GM12878 (cell line): ENCODE measurements at regions not wholly inside any gene's neighbourhood (a gene's known extent, or its start where the extent isn't known, plus 50 kb on each side); places are given as distances from the start of the nearest gene placed in this dataset.

ENCODE experiments used
- ATAC-seq: fragments of 200-7000 bp; cut with Tn5 transposase; 3 replicates; pipeline ENCODE4 v1.9.1; 2020; ENCODE audit warnings: mild to moderate bottlenecking, moderate library complexity
- BruUV-seq: library from RNA; stranded (reverse); fragments of 400-500 nt; replicated peaks from 2 replicates; lab custom pipeline; 2021; lab: Mats Ljungman, UMichigan
- CTCF ChIA-PET: fragments of 300-600 bp; sonication (Branson Sonifier 250); formaldehyde crosslinking; extraction: SDS; loops from one replicate; lab custom pipeline; 2021; ENCODE audit warnings: inconsistent platforms; lab: Yijun Ruan, JAX
- POLR2A ChIA-PET: fragments of 350-600 bp; formaldehyde crosslinking; extraction: SDS; loops from one replicate; lab custom pipeline; 2021; ENCODE audit warnings: inconsistent platforms; lab: Charles Lee
- RAD21 ChIA-PET: fragments of 300-600 bp; sonication (Branson Sonifier 250); formaldehyde crosslinking; loops from one replicate; lab custom pipeline; 2023; ENCODE audit warnings: antibody characterized with exemption; ENCODE audit not compliant: unreplicated experiment; lab: Charles Lee
- SMC1A ChIA-PET: fragments of 300-600 bp; sonication (Branson Sonifier 250); formaldehyde crosslinking; loops from one replicate; lab custom pipeline; 2023; ENCODE audit not compliant: unreplicated experiment, uncharacterized antibody; lab: Charles Lee
- DNase-seq: peaks from one replicate; pipeline ENCODE4 v3.0.0-alpha.2; 2011; ENCODE audit warnings: low read depth, low spot score
- FAIRE-seq: peaks from 3 replicates; lab custom pipeline; 2011; peaks lifted over from hg19 to GRCh38; lab: Jason Lieb, UNC
- H2AFZ ChIP-seq: 2 replicates; pipeline ENCODE4 v1.6.0; 2011; ENCODE audit warnings: low read depth, low read length, control low read depth; ENCODE audit not compliant: control insufficient read depth
- H3K27ac ChIP-seq: 2 replicates; pipeline ENCODE4 v1.5.1; 2011; ENCODE audit warnings: control low read depth; ENCODE audit not compliant: control insufficient read depth, insufficient read depth
- H3K27me3 ChIP-seq, 2 experiments: replicated peaks in 1 of 2; 2 replicates each; pipeline versions ENCODE4 v1.6.0 to v1.6.1; 2011; ENCODE audit warnings: low read length in 1 of 2; ENCODE audit not compliant: control insufficient read depth in 2 of 2, insufficient read depth in 2 of 2
- H3K36me3 ChIP-seq, 2 experiments: 2 replicates each; pipeline ENCODE4 v1.5.1; 2011; ENCODE audit warnings: low read length in 1 of 2; ENCODE audit not compliant: control insufficient read depth in 2 of 2, insufficient read depth in 2 of 2
- H3K4me1 ChIP-seq: 2 replicates; pipeline ENCODE4 v1.6.1; 2011; ENCODE audit warnings: mild to moderate bottlenecking, low read length, moderate library complexity, mixed read lengths; ENCODE audit not compliant: control insufficient read depth, insufficient read depth
- H3K4me2 ChIP-seq: 2 replicates; pipeline ENCODE4 v1.6.0; 2011; ENCODE audit warnings: control low read depth; ENCODE audit not compliant: control insufficient read depth, insufficient read depth
- H3K4me3 ChIP-seq: fragments of 200-600 bp; sonication (generic); 2 replicates; pipeline ENCODE4 v1.5.1; 2016
- H3K79me2 ChIP-seq: 2 replicates; pipeline ENCODE4 v1.6.0; 2011; ENCODE audit warnings: low read length; ENCODE audit not compliant: control insufficient read depth, insufficient read depth
- H3K9ac ChIP-seq: 2 replicates; pipeline ENCODE4 v1.8.0; 2011; ENCODE audit warnings: low read length, control low read depth, mixed read lengths; ENCODE audit not compliant: control insufficient read depth, insufficient read depth
- H3K9me3 ChIP-seq: replicated peaks from 3 replicates; pipeline ENCODE4 v1.5.1; 2011; ENCODE audit warnings: mild to moderate bottlenecking, low read length; ENCODE audit not compliant: control insufficient read depth, insufficient read depth
- H4K20me1 ChIP-seq: 2 replicates; pipeline ENCODE4 v1.6.0; 2011; ENCODE audit not compliant: control insufficient read depth, insufficient read depth
- ATF7 ChIP-seq: fragments of 450-650 bp; IDR thresholded peaks from 2 replicates; pipeline ENCODE4 v1.6.1; 2016; ENCODE audit warnings: low read depth, mild to moderate bottlenecking
- EZH2 ChIP-seq: IDR thresholded peaks from 2 replicates; pipeline ENCODE4 v1.6.1; 2012; ENCODE audit warnings: low read depth, mild to moderate bottlenecking, control low read depth, inconsistent platforms, low read length, borderline replicate concordance; ENCODE audit not compliant: control insufficient read depth
- FOXM1 ChIP-seq: IDR thresholded peaks from 2 replicates; pipeline ENCODE4 v1.6.1; 2012; ENCODE audit warnings: low read depth, mild to moderate bottlenecking, inconsistent platforms, low read length, moderate library complexity
- HDAC2 ChIP-seq: fragments of 200-600 bp; sonication (generic); IDR thresholded peaks from 2 replicates; pipeline ENCODE4 v1.6.1; 2017
- MTA2 ChIP-seq: fragments of 450-650 bp; IDR thresholded peaks from 2 replicates; pipeline ENCODE4 v1.6.1; 2016; ENCODE audit warnings: low read depth, mild to moderate bottlenecking, moderate library complexity
- NFIC ChIP-seq: IDR thresholded peaks from 2 replicates; pipeline ENCODE4 v1.6.1; 2012; ENCODE audit warnings: low read depth, mild to moderate bottlenecking, inconsistent platforms, low read length, moderate library complexity
- NR2F1 ChIP-seq: fragments of 450-650 bp; conservative IDR thresholded peaks from 2 replicates; pipeline ENCODE4 v1.6.1; 2017; ENCODE audit warnings: mild to moderate bottlenecking
- SREBF1 ChIP-seq: IDR thresholded peaks from 2 replicates; pipeline ENCODE4 v1.6.1; 2012; ENCODE audit warnings: mild to moderate bottlenecking, low read length
- TCF3 ChIP-seq: IDR thresholded peaks from 2 replicates; pipeline ENCODE4 v1.6.1; 2012; ENCODE audit warnings: low read depth, mild to moderate bottlenecking, low read length, borderline replicate concordance; ENCODE audit not compliant: insufficient read depth
- YY1 ChIP-seq: IDR thresholded peaks from 2 replicates; pipeline ENCODE4 v1.6.1; 2011; ENCODE audit warnings: low read depth, mild to moderate bottlenecking, low read length
- ZBED1 ChIP-seq: IDR thresholded peaks from 2 replicates; pipeline ENCODE4 v1.6.1; 2016; ENCODE audit warnings: borderline replicate concordance
- ZNF622 ChIP-seq: fragments of 450-650 bp; IDR thresholded peaks from 2 replicates; pipeline ENCODE4 v1.6.1; 2017; ENCODE audit warnings: mild to moderate bottlenecking, inconsistent platforms
- ZSCAN29 ChIP-seq: fragments of 450-650 bp; IDR thresholded peaks from 2 replicates; pipeline ENCODE4 v1.6.1; 2017; ENCODE audit warnings: mild to moderate bottlenecking, moderate library complexity
- WGBS: methylation state at CpG from one replicate; pipeline ENCODE4 v1.1.6; 2016; ENCODE audit warnings: low lambda C conversion rate; ENCODE audit not compliant: insufficient replicate concordance, insufficient coverage; ENCODE audit errors: missing lambda C conversion rate; 5-methylcytosine and 5-hydroxymethylcytosine counted together
- in situ Hi-C: fragments of 300-500 bp; cut with MboI; formaldehyde crosslinking; loops from 9 replicates; pipeline ENCODE4 v1.14.3; 2018; ENCODE audit warnings: mixed read lengths
- intact Hi-C: fragments of 100-400 bp; cut with micrococcal nuclease; formaldehyde crosslinking; loops from one replicate; pipeline ENCODE4 v1.14.2; 2022; ENCODE audit not compliant: unreplicated experiment
- TF ChIP-seq, protein P1 (sequence below): fragments of 450-650 bp; conservative IDR thresholded peaks from 2 replicates; pipeline ENCODE4 v1.6.1; 2017; ENCODE audit warnings: mild to moderate bottlenecking, moderate library complexity
- TF ChIP-seq, protein P2 (sequence below): fragments of 450-650 bp; IDR thresholded peaks from 2 replicates; pipeline ENCODE4 v1.6.1; 2016; ENCODE audit warnings: mild to moderate bottlenecking, moderate library complexity, borderline replicate concordance
- TF ChIP-seq, protein P3 (sequence below): fragments of 450-650 bp; IDR thresholded peaks from 2 replicates; pipeline ENCODE4 v1.6.1; 2017; ENCODE audit warnings: mild to moderate bottlenecking, moderate library complexity

DNA sequence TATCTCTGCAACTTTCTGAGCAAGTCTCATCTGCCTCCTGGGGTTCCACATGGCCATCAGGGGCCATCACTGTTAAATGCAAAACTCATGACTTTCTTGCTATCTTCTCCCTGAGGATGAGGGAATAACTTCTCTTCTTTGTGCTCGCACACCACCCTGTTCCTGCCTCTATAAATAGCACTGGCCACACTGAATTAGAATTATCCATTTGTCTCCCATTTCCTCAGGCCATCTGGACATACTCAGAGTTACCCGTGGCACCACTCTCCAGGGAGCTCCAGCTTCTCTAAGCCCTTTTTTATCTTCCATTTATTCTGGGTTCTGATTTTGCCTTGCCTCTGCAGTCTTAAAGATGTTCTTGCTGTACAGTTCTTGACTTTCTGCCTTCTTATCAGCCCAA lies 72.8 kb upstream of the ECI2 start:
- Histone ChIP-seq H3K4me2 (no peak overlapping the region), H3K9ac (no peak overlapping the region), H3K36me3 (no peaks in the 10 kb centered on the region), H3K27me3 (no peaks in the 10 kb centered on the region), H3K4me1 (no peaks in the 10 kb centered on the region), H4K20me1 (no peaks in the 10 kb centered on the region), H3K4me3 (no peak overlapping the region), H2AFZ (no peak overlapping the region), H3K79me2 (no peaks in the 10 kb centered on the region), H3K27ac (no peak overlapping the region), H3K9me3 (no peaks in the 10 kb centered on the region; the same call in 2 of the 3 replicates)
- ChIA-PET POLR2A (no interaction called here), SMC1A (no interaction called here), CTCF (no interaction called here), RAD21 (no interaction called here)
- in situ Hi-C loops: no loop called here
- no TSS peak for BruUV-seq
- no peak for ATAC-seq
- no peak for DNase-seq
- intact Hi-C loops: no loop called here
- 42% methylated on average over 2 of the region's 2 CpGs for WGBS
- no peak for FAIRE-seq
- TF ChIP-seq EZH2: no peak
- TF ChIP-seq, protein P1, sequence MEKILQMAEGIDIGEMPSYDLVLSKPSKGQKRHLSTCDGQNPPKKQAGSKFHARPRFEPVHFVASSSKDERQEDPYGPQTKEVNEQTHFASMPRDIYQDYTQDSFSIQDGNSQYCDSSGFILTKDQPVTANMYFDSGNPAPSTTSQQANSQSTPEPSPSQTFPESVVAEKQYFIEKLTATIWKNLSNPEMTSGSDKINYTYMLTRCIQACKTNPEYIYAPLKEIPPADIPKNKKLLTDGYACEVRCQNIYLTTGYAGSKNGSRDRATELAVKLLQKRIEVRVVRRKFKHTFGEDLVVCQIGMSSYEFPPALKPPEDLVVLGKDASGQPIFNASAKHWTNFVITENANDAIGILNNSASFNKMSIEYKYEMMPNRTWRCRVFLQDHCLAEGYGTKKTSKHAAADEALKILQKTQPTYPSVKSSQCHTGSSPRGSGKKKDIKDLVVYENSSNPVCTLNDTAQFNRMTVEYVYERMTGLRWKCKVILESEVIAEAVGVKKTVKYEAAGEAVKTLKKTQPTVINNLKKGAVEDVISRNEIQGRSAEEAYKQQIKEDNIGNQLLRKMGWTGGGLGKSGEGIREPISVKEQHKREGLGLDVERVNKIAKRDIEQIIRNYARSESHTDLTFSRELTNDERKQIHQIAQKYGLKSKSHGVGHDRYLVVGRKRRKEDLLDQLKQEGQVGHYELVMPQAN: no peak
- TF ChIP-seq ATF7: no peak
- no peak for TF ChIP-seq YY1
- no peak for TF ChIP-seq NR2F1
- TF ChIP-seq HDAC2: no peak
- TF ChIP-seq NFIC: no peak
- TF ChIP-seq, protein P2, sequence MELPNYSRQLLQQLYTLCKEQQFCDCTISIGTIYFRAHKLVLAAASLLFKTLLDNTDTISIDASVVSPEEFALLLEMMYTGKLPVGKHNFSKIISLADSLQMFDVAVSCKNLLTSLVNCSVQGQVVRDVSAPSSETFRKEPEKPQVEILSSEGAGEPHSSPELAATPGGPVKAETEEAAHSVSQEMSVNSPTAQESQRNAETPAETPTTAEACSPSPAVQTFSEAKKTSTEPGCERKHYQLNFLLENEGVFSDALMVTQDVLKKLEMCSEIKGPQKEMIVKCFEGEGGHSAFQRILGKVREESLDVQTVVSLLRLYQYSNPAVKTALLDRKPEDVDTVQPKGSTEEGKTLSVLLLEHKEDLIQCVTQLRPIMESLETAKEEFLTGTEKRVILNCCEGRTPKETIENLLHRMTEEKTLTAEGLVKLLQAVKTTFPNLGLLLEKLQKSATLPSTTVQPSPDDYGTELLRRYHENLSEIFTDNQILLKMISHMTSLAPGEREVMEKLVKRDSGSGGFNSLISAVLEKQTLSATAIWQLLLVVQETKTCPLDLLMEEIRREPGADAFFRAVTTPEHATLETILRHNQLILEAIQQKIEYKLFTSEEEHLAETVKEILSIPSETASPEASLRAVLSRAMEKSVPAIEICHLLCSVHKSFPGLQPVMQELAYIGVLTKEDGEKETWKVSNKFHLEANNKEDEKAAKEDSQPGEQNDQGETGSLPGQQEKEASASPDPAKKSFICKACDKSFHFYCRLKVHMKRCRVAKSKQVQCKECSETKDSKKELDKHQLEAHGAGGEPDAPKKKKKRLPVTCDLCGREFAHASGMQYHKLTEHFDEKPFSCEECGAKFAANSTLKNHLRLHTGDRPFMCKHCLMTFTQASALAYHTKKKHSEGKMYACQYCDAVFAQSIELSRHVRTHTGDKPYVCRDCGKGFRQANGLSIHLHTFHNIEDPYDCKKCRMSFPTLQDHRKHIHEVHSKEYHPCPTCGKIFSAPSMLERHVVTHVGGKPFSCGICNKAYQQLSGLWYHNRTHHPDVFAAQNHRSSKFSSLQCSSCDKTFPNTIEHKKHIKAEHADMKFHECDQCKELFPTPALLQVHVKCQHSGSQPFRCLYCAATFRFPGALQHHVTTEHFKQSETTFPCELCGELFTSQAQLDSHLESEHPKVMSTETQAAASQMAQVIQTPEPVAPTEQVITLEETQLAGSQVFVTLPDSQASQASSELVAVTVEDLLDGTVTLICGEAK: no peak
- TF ChIP-seq TCF3: no peak
- no peak for TF ChIP-seq ZBED1
- no peak for TF ChIP-seq FOXM1
- no peak for TF ChIP-seq ZNF622
- no peak for TF ChIP-seq ZSCAN29
- no peak for TF ChIP-seq MTA2
- TF ChIP-seq SREBF1: no peak
- TF ChIP-seq, protein P3, sequence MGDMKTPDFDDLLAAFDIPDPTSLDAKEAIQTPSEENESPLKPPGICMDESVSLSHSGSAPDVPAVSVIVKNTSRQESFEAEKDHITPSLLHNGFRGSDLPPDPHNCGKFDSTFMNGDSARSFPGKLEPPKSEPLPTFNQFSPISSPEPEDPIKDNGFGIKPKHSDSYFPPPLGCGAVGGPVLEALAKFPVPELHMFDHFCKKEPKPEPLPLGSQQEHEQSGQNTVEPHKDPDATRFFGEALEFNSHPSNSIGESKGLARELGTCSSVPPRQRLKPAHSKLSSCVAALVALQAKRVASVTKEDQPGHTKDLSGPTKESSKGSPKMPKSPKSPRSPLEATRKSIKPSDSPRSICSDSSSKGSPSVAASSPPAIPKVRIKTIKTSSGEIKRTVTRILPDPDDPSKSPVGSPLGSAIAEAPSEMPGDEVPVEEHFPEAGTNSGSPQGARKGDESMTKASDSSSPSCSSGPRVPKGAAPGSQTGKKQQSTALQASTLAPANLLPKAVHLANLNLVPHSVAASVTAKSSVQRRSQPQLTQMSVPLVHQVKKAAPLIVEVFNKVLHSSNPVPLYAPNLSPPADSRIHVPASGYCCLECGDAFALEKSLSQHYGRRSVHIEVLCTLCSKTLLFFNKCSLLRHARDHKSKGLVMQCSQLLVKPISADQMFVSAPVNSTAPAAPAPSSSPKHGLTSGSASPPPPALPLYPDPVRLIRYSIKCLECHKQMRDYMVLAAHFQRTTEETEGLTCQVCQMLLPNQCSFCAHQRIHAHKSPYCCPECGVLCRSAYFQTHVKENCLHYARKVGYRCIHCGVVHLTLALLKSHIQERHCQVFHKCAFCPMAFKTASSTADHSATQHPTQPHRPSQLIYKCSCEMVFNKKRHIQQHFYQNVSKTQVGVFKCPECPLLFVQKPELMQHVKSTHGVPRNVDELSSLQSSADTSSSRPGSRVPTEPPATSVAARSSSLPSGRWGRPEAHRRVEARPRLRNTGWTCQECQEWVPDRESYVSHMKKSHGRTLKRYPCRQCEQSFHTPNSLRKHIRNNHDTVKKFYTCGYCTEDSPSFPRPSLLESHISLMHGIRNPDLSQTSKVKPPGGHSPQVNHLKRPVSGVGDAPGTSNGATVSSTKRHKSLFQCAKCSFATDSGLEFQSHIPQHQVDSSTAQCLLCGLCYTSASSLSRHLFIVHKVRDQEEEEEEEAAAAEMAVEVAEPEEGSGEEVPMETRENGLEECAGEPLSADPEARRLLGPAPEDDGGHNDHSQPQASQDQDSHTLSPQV: no peak
